Kidney (tissue), 13 donors: ENCODE measurements at regions not wholly inside any gene's neighbourhood (a gene's known extent, or its start where the extent isn't known, plus 50 kb on each side); places are given as distances from the start of the nearest gene placed in this dataset.
A peak's percentile ranks its signal among the peaks of the same experiment; 100 is the strongest.

Experiments
- DNase-seq, 5 donors: peaks; one replicate each; pipeline ENCODE4 v3.0.0-alpha.2; 2013 to 2020
- FAIRE-seq: peaks from 2 replicates; lab custom pipeline; 2012; peaks lifted over from hg19 to GRCh38; lab: Jason Lieb, UNC
- H3K27ac ChIP-seq, 2 donors: one replicate each; pipeline ENCODE4 v1.7.0; 2013; ENCODE audit warnings: low read depth in 2 of 2, low read length in 2 of 2, inconsistent platforms in 1 of 2
- H3K27me3 ChIP-seq: one replicate; pipeline ENCODE4 v1.7.1; 2013; ENCODE audit warnings: low read length, inconsistent platforms; ENCODE audit not compliant: control insufficient read depth, insufficient read depth
- H3K36me3 ChIP-seq, 3 donors: one replicate each; pipeline versions ENCODE4 v1.7.0 to v1.7.1; 2013; ENCODE audit warnings: low read length in 3 of 3, control low read depth in 1 of 3, inconsistent platforms in 1 of 3; ENCODE audit not compliant: insufficient read depth in 3 of 3, control insufficient read depth in 2 of 3
- H3K4me1 ChIP-seq, 3 donors: one replicate each; pipeline versions ENCODE4 v1.7.0 to v1.7.1; 2013; ENCODE audit warnings: low read length in 3 of 3, inconsistent platforms in 1 of 3, low read depth in 1 of 3; ENCODE audit not compliant: control insufficient read depth in 2 of 3, insufficient read depth in 2 of 3
- H3K4me3 ChIP-seq, 3 donors: one replicate each; pipeline versions ENCODE4 v1.7.0 to v1.8.1; 2013; ENCODE audit warnings: low read length in 3 of 3, control low read depth in 1 of 3, inconsistent platforms in 1 of 3
- H3K9ac ChIP-seq, 3 donors: one replicate each; pipeline versions ENCODE4 v1.7.0 to v1.7.1; 2013; ENCODE audit warnings: low read length in 3 of 3, control low read depth in 1 of 3, inconsistent platforms in 1 of 3
- H3K9me3 ChIP-seq, 3 donors: one replicate each; pipeline versions ENCODE4 v1.7.0 to v1.7.1; 2013; ENCODE audit warnings: low read length in 3 of 3, control low read depth in 1 of 3, inconsistent platforms in 1 of 3; ENCODE audit not compliant: control insufficient read depth in 2 of 3, insufficient read depth in 1 of 3
- intact Hi-C: fragments of 100-400 bp; cut with DNase I; formaldehyde crosslinking; loops from one replicate; pipeline ENCODE4 v1.11.1; 2022
- TF ChIP-seq, protein P1 (sequence below): IDR thresholded peaks from 3 replicates; pipeline ENCODE4 v1.5.1; 2012; ENCODE audit warnings: mild to moderate bottlenecking, moderate library complexity, borderline replicate concordance; ENCODE audit not compliant: insufficient read depth; ENCODE audit errors: extremely low read depth
- donor health status: control.
- donor health status: control.
- donor health status: control.
- donor health status: control.
- donor health status: control.
- donor health status: DM: yes; HTN: yes; CAD: no.
- donor health status: Normal renal cell carcinoma (clear cell type).

- Histone ChIP-seq H3K9me3 (no peaks in the 10 kb centered on the region), H3K27ac (peak overlapping the region in 1 of 2 donors; percentile 34), H3K9ac (no peak overlapping the region), H3K4me3 (no peak overlapping the region), H3K4me1 (no peaks in the 10 kb centered on the region), H3K27me3 (no peaks in the 10 kb centered on the region), H3K36me3 (no peaks in the 10 kb centered on the region)
- TF ChIP-seq, protein P1, sequence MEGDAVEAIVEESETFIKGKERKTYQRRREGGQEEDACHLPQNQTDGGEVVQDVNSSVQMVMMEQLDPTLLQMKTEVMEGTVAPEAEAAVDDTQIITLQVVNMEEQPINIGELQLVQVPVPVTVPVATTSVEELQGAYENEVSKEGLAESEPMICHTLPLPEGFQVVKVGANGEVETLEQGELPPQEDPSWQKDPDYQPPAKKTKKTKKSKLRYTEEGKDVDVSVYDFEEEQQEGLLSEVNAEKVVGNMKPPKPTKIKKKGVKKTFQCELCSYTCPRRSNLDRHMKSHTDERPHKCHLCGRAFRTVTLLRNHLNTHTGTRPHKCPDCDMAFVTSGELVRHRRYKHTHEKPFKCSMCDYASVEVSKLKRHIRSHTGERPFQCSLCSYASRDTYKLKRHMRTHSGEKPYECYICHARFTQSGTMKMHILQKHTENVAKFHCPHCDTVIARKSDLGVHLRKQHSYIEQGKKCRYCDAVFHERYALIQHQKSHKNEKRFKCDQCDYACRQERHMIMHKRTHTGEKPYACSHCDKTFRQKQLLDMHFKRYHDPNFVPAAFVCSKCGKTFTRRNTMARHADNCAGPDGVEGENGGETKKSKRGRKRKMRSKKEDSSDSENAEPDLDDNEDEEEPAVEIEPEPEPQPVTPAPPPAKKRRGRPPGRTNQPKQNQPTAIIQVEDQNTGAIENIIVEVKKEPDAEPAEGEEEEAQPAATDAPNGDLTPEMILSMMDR, result no peak
- DNase-seq (peak in 1 of 5 donors; percentile 53), FAIRE-seq (no peak)
- intact Hi-C loops, result no loop called here
These were observed 428.1 kb downstream of the MEIS1 start for GRCh38 chr2:66862885-66863650.

DNA sequence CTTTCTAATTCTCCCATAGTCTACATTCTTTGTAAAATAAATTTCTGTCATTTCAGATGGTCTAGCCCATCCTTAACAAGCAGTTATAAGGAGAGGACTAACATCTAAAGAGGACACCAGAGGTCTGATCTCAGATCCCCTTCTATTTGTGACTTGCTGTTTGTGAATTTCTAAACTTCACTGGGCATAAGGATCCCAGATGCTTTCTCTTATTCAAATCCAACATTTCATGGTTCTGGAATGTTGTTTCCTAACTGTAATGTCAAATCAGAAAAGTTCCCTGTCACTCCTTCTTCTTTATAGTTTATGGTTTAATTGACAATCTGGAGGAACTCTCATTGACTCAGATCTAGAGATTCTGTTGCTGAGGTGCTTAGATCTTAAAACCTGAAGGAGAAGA lies 430.2 kb downstream of the MEIS1 start:
- DNase-seq (no peak), FAIRE-seq (no peak)

DNA sequence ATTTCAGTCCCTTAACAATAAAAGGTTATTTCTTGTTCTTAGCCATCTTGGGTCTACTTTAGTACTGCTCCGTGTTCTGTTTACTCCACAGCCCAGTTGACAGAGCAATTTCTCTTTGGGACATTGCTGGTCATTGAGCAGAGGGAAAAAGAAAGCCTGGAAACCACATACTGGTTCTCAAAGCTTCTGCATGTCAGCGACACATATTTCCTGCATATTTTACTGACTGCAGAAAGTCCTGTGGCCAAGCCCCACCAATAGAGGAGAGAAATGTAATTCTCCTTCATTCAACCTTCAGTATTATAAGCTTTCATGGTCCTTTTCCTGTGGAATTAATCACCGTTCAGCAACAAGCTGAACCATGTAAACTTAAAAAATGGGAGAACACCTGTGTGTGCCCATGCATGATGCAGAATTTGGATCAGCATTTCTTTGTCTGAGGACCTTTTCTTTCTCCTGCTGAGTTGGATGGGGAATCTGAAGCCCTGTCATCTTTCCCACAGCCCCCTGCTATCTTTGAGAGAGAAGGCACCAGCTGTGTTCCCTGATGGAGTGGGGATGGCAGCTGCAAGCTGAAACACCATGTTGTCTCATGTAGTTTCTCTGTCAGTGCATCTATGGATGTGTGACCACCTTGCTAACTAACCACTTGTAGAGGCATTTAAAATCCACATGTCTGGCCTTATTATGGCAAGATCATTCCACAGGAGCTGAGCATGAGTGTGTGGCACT lies 431.6 kb downstream of the MEIS1 start:
- H3K27me3 ChIP-seq, result no peaks in the 10 kb centered on the region
- H3K27ac ChIP-seq, result no peak overlapping the region
- TF ChIP-seq, protein P1, result no peak
- DNase-seq (no peak), FAIRE-seq (no peak)
- intact Hi-C loops, result no loop called here
- no peaks in the 10 kb centered on the region for H3K9me3 ChIP-seq
- no peaks in the 10 kb centered on the region for H3K36me3 ChIP-seq
- H3K9ac ChIP-seq, result no peak overlapping the region
- H3K4me1 ChIP-seq, result no peaks in the 10 kb centered on the region
- H3K4me3 ChIP-seq, result no peak overlapping the region

More for the DNA sequence above, 430.2 kb downstream of the MEIS1 start:
- TF ChIP-seq, protein P1, result no peak
- Histone ChIP-seq H3K27ac (no peak overlapping the region), H3K9ac (no peak overlapping the region), H3K9me3 (no peaks in the 10 kb centered on the region), H3K27me3 (no peaks in the 10 kb centered on the region), H3K4me3 (no peak overlapping the region), H3K4me1 (no peaks in the 10 kb centered on the region), H3K36me3 (no peaks in the 10 kb centered on the region)
- intact Hi-C loops, result no loop called here
